ACC112 (cell line): ENCODE measurements at regions not wholly inside any gene's neighbourhood (a gene's known extent, or its start where the extent isn't known, plus 50 kb on each side); places are given as distances from the start of the nearest gene placed in this dataset.

ENCODE experiments used
- H2AFZ ChIP-seq: fragments of 200-600 bp; sonication (generic); one replicate; pipeline ENCODE4 v1.6.0; 2017; ENCODE audit warnings: antibody characterized with exemption, low read length; ENCODE audit not compliant: unreplicated experiment
- H3K27ac ChIP-seq: fragments of 200-600 bp; sonication (generic); 2 replicates; pipeline ENCODE4 v1.5.1; 2014; ENCODE audit warnings: low read depth, mild to moderate bottlenecking, antibody characterized with exemption, low read length, moderate library complexity
- H3K27me3 ChIP-seq: fragments of 200-600 bp; sonication (generic); 2 replicates; pipeline ENCODE4 v1.6.1; 2014; ENCODE audit warnings: mild to moderate bottlenecking, antibody characterized with exemption, low read length, moderate library complexity, mixed read lengths; ENCODE audit not compliant: insufficient read depth
- H3K36me3 ChIP-seq: fragments of 200-600 bp; sonication (generic); 2 replicates; pipeline ENCODE4 v1.6.1; 2016; ENCODE audit warnings: mild to moderate bottlenecking, antibody characterized with exemption, low read length, moderate library complexity, mixed read lengths; ENCODE audit not compliant: insufficient read depth
- H3K4me1 ChIP-seq: fragments of 200-600 bp; sonication (generic); one replicate; pipeline ENCODE4 v1.6.1; 2016; ENCODE audit warnings: low read length, mixed read lengths; ENCODE audit not compliant: insufficient read depth, unreplicated experiment, control insufficient read depth
- H3K4me3 ChIP-seq: fragments of 200-600 bp; sonication (generic); 2 replicates; pipeline ENCODE4 v1.5.1; 2014; ENCODE audit warnings: mild to moderate bottlenecking, low read depth, low read length
- H3K79me2 ChIP-seq: fragments of 200-600 bp; sonication (generic); one replicate; pipeline ENCODE4 v1.6.0; 2016; ENCODE audit warnings: low read length; ENCODE audit not compliant: control insufficient read depth, unreplicated experiment, insufficient read depth

DNA sequence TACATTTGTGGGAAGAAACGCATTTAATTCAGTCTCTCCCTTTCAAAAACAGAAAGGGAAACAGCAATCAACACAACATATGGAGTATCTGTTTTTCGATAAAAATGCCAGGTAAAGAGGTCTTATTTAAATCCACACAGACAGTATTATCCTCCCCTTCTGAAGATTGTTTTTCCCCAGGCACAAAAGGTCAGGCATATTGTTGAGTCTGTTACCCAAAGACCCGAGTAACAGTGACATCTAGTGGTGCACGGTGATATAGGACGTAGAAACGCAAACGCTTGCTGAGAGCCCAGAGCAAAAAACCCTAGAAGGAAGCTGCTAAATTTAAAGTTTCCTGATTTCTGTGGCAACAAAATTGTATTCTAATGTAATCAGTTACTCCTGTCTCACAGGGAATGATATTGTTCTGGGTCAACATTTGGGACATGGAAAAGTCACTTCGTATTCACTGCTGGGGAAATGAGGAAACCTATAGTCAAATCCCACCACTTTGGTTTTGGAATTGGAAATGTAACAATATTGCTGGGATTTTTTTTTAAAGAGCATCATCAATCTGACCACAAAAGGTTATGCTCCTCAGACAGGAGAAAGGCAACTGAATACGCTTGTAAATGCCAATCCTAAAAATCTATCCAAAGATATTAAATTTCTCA lies 312.7 kb upstream of the CCDC54 start:
- Histone ChIP-seq H3K27ac (peak overlapping the region; percentile 40), H3K4me1 (peaks cover 45% of the 10 kb centered on the region), H3K4me3 (peak overlapping the region; percentile 15), H2AFZ (peak overlapping the region; percentile 86), H3K27me3 (no peaks in the 10 kb centered on the region), H3K36me3 (no peaks in the 10 kb centered on the region), H3K79me2 (no peaks in the 10 kb centered on the region)

DNA sequence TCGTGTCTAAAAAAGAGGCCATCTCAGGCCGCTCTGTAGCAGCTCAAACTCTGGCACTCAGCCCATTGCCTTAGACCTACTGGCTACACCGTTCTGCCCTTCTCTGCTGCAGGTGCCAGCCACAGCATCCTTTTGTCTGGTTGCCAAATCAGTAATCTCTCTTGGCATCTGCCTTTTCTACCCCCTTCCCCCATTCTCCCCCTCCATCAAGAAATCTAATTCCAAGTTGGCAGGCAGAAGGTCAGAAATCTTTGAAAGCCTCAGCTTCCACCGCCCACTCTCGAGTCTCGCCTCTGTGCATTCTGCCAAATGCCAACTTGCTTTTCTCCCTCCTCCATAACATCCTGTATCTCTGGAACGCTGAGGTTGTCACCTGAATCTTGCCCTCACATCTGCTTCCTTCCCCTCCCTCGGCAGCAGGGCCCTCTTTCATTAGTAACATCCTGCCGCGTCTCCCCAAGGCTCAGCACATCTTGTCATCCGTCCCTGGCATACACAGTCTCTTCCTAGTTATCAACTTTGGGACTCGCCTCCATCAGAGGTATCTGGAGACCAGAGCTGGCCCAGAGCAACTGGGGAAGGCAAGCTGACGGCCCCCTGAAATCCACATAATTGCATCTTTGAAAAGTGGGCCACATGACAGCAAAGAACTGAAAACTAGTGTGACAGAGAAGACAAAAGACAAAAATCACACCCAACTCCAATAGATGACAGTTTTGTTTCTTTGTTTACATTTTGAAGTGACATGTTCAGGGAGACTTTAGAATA lies 312.0 kb upstream of the CCDC54 start:
- Histone ChIP-seq H3K4me3 (no peak overlapping the region), H2AFZ (peak overlapping the region; percentile 70), H3K27me3 (no peaks in the 10 kb centered on the region), H3K27ac (peak overlapping the region; percentile 2; the same call in 1 of the 2 replicates), H3K36me3 (no peaks in the 10 kb centered on the region), H3K4me1 (peaks cover 48% of the 10 kb centered on the region), H3K79me2 (no peaks in the 10 kb centered on the region)

DNA sequence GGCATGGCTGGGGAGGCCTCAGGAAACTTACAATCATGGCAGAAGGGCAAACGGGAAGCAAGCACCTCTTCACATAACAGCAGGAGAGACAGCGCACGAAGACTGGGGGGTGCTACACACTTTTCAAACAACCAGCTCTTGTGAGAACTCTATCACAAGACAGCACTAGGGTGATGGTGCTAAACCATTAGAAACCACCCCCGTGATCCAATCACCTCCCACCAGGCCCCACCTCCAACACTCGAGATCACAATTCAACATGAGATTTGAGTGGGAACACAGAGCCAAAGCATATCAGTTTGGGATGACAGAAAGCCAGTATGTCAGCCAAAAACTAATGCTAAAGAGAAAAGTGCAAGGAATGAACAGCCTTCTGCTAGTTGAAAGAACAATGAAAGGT lies 309.8 kb upstream of the CCDC54 start:
- no peaks in the 10 kb centered on the region for H3K27me3 ChIP-seq
- H2AFZ ChIP-seq, result no peak overlapping the region
- H3K4me1 ChIP-seq, result peaks cover 48% of the 10 kb centered on the region
- no peak overlapping the region for H3K4me3 ChIP-seq
- H3K27ac ChIP-seq, result no peak overlapping the region
- H3K79me2 ChIP-seq, result no peaks in the 10 kb centered on the region
- no peaks in the 10 kb centered on the region for H3K36me3 ChIP-seq

DNA sequence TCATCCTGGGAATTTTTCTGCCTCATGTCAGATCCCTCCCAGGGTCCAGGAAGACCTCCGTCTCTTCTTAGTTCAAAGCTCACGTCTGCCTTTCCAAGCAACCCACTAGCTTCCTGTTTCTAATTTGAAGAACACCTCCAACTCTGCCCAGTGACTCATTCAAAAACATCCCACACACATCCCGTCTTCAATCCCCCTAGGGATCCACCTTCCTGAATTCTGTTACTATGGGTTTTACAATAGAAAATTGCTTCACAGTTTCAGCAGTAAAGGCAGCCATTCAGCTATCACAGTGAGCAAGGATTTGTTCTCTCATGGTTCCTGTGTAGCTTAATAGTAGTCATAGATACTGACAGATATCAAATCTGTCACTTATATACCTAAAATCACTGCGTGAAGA lies 308.3 kb upstream of the CCDC54 start:
- H3K79me2 ChIP-seq, result no peaks in the 10 kb centered on the region
- peaks cover 35% of the 10 kb centered on the region for H3K4me1 ChIP-seq
- no peaks in the 10 kb centered on the region for H3K36me3 ChIP-seq
- no peaks in the 10 kb centered on the region for H3K27me3 ChIP-seq
- peak overlapping the region; percentile 60 for H3K27ac ChIP-seq
- H2AFZ ChIP-seq, result peak overlapping the region; percentile 86
- H3K4me3 ChIP-seq, result peak overlapping the region; percentile 7; the same call in 1 of the 2 replicates

DNA sequence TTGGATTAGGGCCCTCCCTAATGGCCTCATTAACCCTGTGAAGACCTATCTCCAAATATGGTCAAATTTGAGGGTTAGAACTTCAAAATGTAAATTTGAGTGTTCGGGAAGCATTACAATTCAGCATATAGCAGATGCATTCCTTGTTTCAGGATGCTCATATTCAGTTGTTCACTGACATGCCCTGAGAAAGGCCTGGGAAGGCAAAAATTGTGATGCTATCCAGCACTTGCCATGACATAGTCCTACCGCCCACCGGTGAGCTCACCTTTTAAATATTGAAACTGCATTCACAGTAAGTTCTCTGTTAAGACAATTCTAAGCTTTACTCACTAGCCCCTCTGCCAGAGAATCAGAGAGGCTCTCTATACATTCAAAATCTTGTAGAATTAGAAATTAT lies 300.3 kb upstream of the CCDC54 start:
- Histone ChIP-seq H3K27ac (no peak overlapping the region), H2AFZ (no peak overlapping the region), H3K4me3 (no peak overlapping the region), H3K79me2 (no peaks in the 10 kb centered on the region), H3K4me1 (no peaks in the 10 kb centered on the region), H3K36me3 (no peaks in the 10 kb centered on the region), H3K27me3 (no peaks in the 10 kb centered on the region)

DNA sequence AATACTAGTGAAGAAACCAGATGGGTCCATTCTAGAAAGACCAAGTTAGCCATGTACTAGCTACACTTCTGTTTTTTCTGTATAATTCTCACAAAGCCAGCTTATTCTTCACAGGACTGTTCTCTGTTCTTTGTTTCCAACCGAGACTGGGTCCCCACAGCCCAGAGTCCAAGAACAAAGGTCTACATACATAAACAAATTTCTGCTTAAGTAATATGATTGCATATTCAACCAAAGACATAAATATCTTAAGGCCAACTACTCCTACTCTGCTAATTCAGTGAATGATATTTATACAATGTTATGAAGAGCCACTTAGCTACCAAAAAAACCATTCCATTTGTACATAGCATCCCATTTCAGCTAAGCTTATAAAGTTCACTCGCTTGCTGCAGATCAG lies 299.8 kb upstream of the CCDC54 start:
- no peaks in the 10 kb centered on the region for H3K4me1 ChIP-seq
- H2AFZ ChIP-seq, result no peak overlapping the region
- no peaks in the 10 kb centered on the region for H3K36me3 ChIP-seq
- H3K4me3 ChIP-seq, result no peak overlapping the region
- H3K27ac ChIP-seq, result no peak overlapping the region
- H3K79me2 ChIP-seq, result no peaks in the 10 kb centered on the region
- H3K27me3 ChIP-seq, result no peaks in the 10 kb centered on the region

DNA sequence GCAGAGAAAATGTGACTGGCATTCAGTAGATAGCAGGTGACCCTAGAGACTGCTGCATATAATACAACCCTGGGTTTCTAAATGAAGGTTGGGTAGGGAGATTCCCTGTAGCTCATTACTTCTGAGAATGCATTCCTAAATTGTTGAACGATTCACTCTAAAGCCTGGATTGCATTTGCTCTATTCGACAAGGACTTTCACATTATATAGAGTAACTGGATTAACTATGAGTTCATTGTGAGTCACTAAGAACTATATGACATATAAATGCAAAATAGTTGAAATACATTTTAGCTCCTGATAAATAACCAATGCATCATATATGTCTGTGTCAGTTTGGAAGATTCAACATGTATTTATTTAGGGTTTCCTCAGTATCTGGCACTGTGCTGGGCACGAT lies 294.7 kb upstream of the CCDC54 start:
- no peaks in the 10 kb centered on the region for H3K36me3 ChIP-seq
- H3K27ac ChIP-seq, result no peak overlapping the region
- H2AFZ ChIP-seq, result no peak overlapping the region
- no peaks in the 10 kb centered on the region for H3K27me3 ChIP-seq
- no peak overlapping the region for H3K4me3 ChIP-seq
- H3K79me2 ChIP-seq, result no peaks in the 10 kb centered on the region
- no peaks in the 10 kb centered on the region for H3K4me1 ChIP-seq

DNA sequence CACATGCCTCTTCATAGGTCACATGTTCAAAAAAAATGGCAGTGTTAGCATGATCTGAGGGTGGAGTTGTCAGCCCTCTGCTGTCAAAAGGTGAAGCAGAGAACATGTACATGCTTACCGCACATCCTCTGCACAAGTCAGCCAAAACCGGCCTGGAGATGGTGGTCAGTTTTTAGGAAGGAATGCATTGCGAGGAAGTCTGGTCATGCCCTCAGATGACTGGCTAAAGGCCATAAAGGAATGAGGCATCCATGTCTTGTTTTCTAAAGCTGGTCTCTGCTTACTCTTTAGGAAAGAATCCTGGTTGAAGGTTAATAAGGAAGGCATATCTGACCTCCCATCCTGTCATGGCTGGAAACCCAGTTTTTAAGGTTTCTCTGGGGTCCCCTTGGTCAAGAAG lies 292.0 kb upstream of the CCDC54 start:
- no peaks in the 10 kb centered on the region for H3K4me1 ChIP-seq
- H2AFZ ChIP-seq, result no peak overlapping the region
- no peak overlapping the region for H3K4me3 ChIP-seq
- no peaks in the 10 kb centered on the region for H3K36me3 ChIP-seq
- no peaks in the 10 kb centered on the region for H3K79me2 ChIP-seq
- H3K27ac ChIP-seq, result no peak overlapping the region
- no peaks in the 10 kb centered on the region for H3K27me3 ChIP-seq

DNA sequence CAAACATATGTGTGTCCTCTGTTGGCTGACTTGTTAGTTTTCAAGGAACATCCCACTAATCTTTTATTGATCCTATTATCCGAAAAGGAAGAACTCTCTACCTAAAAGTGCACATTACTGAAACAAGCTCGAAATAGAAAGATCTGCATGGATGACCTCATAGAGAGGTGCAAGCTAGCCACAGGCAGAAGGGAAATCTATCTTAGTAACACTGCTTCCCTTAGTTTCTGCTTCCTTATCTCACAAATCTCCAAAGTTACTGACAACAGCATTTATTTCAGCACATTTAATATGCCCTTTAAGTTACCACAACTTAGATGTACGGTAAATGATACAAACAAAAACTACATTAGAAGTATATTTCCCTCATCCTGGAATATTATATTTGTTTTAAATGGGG lies 285.1 kb upstream of the CCDC54 start:
- no peaks in the 10 kb centered on the region for H3K36me3 ChIP-seq
- H3K79me2 ChIP-seq, result no peaks in the 10 kb centered on the region
- no peak overlapping the region for H2AFZ ChIP-seq
- H3K27me3 ChIP-seq, result no peaks in the 10 kb centered on the region
- H3K4me3 ChIP-seq, result no peak overlapping the region
- no peaks in the 10 kb centered on the region for H3K4me1 ChIP-seq
- no peak overlapping the region for H3K27ac ChIP-seq

DNA sequence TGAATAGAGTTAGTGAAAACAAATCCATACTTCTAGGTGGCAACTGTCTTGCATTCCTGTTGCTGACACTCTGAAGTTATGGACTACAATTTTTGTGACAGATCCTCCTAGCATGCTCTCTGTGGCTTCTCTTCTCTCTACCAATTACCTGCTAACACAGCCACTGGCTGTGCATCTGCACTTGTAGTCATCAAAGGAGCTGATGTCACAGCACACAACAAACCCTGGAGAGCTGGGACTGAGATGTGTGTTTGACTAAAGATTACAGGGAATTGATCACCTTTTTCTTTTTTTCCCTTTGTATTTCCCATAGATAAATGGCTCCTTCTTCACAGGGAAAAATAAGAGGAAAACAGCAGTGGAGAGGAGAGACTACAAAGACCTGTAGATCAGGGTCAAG lies 278.4 kb upstream of the CCDC54 start:
- Histone ChIP-seq H3K79me2 (no peaks in the 10 kb centered on the region), H3K4me1 (no peaks in the 10 kb centered on the region), H2AFZ (no peak overlapping the region), H3K36me3 (no peaks in the 10 kb centered on the region), H3K27me3 (no peaks in the 10 kb centered on the region), H3K4me3 (no peak overlapping the region), H3K27ac (no peak overlapping the region)

DNA sequence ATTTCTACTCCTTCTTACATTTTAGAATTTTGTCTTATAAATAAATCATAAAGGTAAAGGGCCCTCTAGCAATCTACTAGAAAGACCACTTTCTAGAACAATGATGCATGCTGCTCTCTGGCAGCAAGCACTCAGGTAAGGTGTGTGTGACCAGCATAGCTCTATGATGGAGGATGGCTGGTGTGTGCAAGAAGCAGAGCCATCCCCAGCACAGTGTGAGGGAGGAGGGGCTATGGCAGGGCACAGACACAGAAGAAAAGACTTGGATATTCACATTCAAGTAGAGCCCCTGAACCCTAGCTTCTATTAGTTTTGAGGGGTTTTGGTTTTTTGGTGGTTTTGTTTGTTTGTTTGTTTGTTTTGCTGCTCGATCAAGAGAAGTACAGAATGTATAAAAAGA lies 277.1 kb upstream of the CCDC54 start:
- Histone ChIP-seq H3K36me3 (no peaks in the 10 kb centered on the region), H3K4me3 (no peak overlapping the region), H3K27me3 (no peaks in the 10 kb centered on the region), H2AFZ (no peak overlapping the region), H3K79me2 (no peaks in the 10 kb centered on the region), H3K27ac (no peak overlapping the region), H3K4me1 (no peaks in the 10 kb centered on the region)
